ENCODE measurements at regions not wholly inside any gene's neighbourhood (a gene's known extent, or its start where the extent isn't known, plus 50 kb on each side); places are given as distances from the start of the nearest gene placed in this dataset.

- no peaks in the 10 kb centered on the region for H3K9me3 ChIP-seq
- peak overlapping the region in 1 of 4 donors; percentile 16 for H3K4me3 ChIP-seq
- H3K4me1 ChIP-seq = peaks cover 12 to 40% (median 30%) of the 10 kb centered on the region in 4 donors
- TF ChIP-seq POLR2A (IDR thresholded peaks at IDR 0.05; ENCODE audit: low read depth) (no peak), POLR2AphosphoS5 (IDR thresholded peaks at IDR 0.05) (peak in 1 of 2 donors; percentile 37), CTCF (IDR thresholded peaks at IDR 0.05) (peak; percentile 76 to 83 (median 78)), EP300 (IDR thresholded peaks at IDR 0.05) (no peak)
- H3K27me3 ChIP-seq = no peaks in the 10 kb centered on the region
- peak overlapping the region; percentile 46 to 58 (median 47) for H3K27ac ChIP-seq (replicated peaks in 1 of 4)
- peak; percentile 93 for DNase-seq (ENCODE audit: extremely low spot score)
- intact Hi-C loops (cut with DNase I) = loop anchor here (2.0 to 10.0 kb wide), 2 partner anchors 135 to 821 kb away; no protein-coding TSS in a partner anchor
- WGBS = 16% methylated on average over 18 of the region's 18 CpGs
- H3K36me3 ChIP-seq = no peaks in the 10 kb centered on the region
Measured at GRCh38 chr10:113385021-113385999, 167.5 kb upstream of the HABP2 start.

GRCh38 chr10:113386005-113386404 lies 166.8 kb upstream of the HABP2 start:
- WGBS = 23% methylated on average over 3 of the region's 3 CpGs
- Histone ChIP-seq H3K4me3 (no peak overlapping the region), H3K27ac (replicated peaks in 1 of 4) (peak overlapping the region in 2 of 4 donors; percentile 46 to 48), H3K9me3 (no peaks in the 10 kb centered on the region), H3K4me1 (peaks cover 12 to 40% (median 30%) of the 10 kb centered on the region in 4 donors), H3K27me3 (peaks cover 0 to 3% (median 0%) of the 10 kb centered on the region in 4 donors), H3K36me3 (no peaks in the 10 kb centered on the region)
- no peak for DNase-seq (ENCODE audit: extremely low spot score)
- TF ChIP-seq POLR2A (IDR thresholded peaks at IDR 0.05; ENCODE audit: low read depth) (no peak), POLR2AphosphoS5 (IDR thresholded peaks at IDR 0.05) (no peak), CTCF (IDR thresholded peaks at IDR 0.05) (no peak), EP300 (IDR thresholded peaks at IDR 0.05) (no peak)
- intact Hi-C loops (cut with DNase I) = loop anchor here (10.0 kb wide), 1 partner anchor 821 kb away; no protein-coding TSS in a partner anchor

GRCh38 chr10:113389969-113390368 lies 162.9 kb upstream of the HABP2 start:
- no peak overlapping the region for H3K27ac ChIP-seq (replicated peaks in 1 of 4)
- peaks cover 0 to 4% (median 0%) of the 10 kb centered on the region in 4 donors for H3K27me3 ChIP-seq
- no peaks in the 10 kb centered on the region for H3K9me3 ChIP-seq
- 96% methylated on average over 5 of the region's 5 CpGs for WGBS
- no peak for DNase-seq (ENCODE audit: extremely low spot score)
- H3K4me1 ChIP-seq = peaks cover 4 to 13% (median 10%) of the 10 kb centered on the region in 4 donors
- intact Hi-C loops (cut with DNase I) = loop anchor here (10.0 kb wide), 1 partner anchor 825 kb away; no protein-coding TSS in a partner anchor
- no peaks in the 10 kb centered on the region for H3K36me3 ChIP-seq
- TF ChIP-seq POLR2A (IDR thresholded peaks at IDR 0.05; ENCODE audit: low read depth) (no peak), CTCF (IDR thresholded peaks at IDR 0.05) (no peak), EP300 (IDR thresholded peaks at IDR 0.05) (no peak), POLR2AphosphoS5 (IDR thresholded peaks at IDR 0.05) (no peak)
- no peak overlapping the region for H3K4me3 ChIP-seq

- Histone ChIP-seq H3K36me3 (no peaks in the 10 kb centered on the region), H3K9me3 (no peaks in the 10 kb centered on the region), H3K4me1 (peaks cover 0 to 5% (median 2%) of the 10 kb centered on the region in 4 donors), H3K27ac (replicated peaks in 1 of 4) (no peak overlapping the region), H3K27me3 (peaks cover 0 to 4% (median 0%) of the 10 kb centered on the region in 4 donors), H3K4me3 (no peak overlapping the region)
- 54% methylated on average over 4 of the region's 4 CpGs for WGBS
- intact Hi-C loops (cut with DNase I) = no loop called here
- no peak for TF ChIP-seq EP300 (IDR thresholded peaks at IDR 0.05)
- DNase-seq (ENCODE audit: extremely low spot score) = no peak
Measured at GRCh38 chr10:113390896-113391295, 162.0 kb upstream of the HABP2 start.

- intact Hi-C loops (cut with DNase I) = no loop called here
- no peaks in the 10 kb centered on the region for H3K27me3 ChIP-seq
- DNase-seq (ENCODE audit: extremely low spot score) = no peak
- no peaks in the 10 kb centered on the region for H3K9me3 ChIP-seq
- H3K27ac ChIP-seq (replicated peaks in 1 of 4) = no peak overlapping the region
- H3K36me3 ChIP-seq = no peaks in the 10 kb centered on the region
- no peak overlapping the region for H3K4me3 ChIP-seq
- WGBS = 49% methylated on average over 9 of the region's 9 CpGs
- no peaks in the 10 kb centered on the region for H3K4me1 ChIP-seq
- TF ChIP-seq EP300 (IDR thresholded peaks at IDR 0.05) (no peak), POLR2AphosphoS5 (IDR thresholded peaks at IDR 0.05) (no peak), POLR2A (IDR thresholded peaks at IDR 0.05; ENCODE audit: low read depth) (no peak), CTCF (IDR thresholded peaks at IDR 0.05) (no peak)
Measured at GRCh38 chr10:113397047-113397446, 155.8 kb upstream of the HABP2 start.

Measured in esophagus muscularis mucosa (tissue), 4 donors.